H1 (cell line): ENCODE measurements at regions not wholly inside any gene's neighbourhood (a gene's known extent, or its start where the extent isn't known, plus 50 kb on each side); places are given as distances from the start of the nearest gene placed in this dataset.

Experiments used
- BCL11A ChIP-seq, 2 experiments: IDR thresholded peaks; one replicate each; pipeline ENCODE4 v1.6.1; 2011; ENCODE audit warnings: low read depth in 2 of 2, low read length in 2 of 2, mild to moderate bottlenecking in 2 of 2
- RXRA ChIP-seq: IDR thresholded peaks from 2 replicates; pipeline ENCODE4 v1.6.1; 2011; ENCODE audit warnings: low read depth, mild to moderate bottlenecking, low read length, moderate library complexity; ENCODE audit not compliant: insufficient read depth
- TF ChIP-seq, protein P1 (sequence below): fragments of 300-600 bp; sonication (generic); IDR thresholded peaks from 2 replicates; pipeline ENCODE4 v1.7.1; 2012; ENCODE audit warnings: low read length, moderate library complexity, mild to moderate bottlenecking, inconsistent platforms; ENCODE audit not compliant: insufficient replicate concordance

DNA sequence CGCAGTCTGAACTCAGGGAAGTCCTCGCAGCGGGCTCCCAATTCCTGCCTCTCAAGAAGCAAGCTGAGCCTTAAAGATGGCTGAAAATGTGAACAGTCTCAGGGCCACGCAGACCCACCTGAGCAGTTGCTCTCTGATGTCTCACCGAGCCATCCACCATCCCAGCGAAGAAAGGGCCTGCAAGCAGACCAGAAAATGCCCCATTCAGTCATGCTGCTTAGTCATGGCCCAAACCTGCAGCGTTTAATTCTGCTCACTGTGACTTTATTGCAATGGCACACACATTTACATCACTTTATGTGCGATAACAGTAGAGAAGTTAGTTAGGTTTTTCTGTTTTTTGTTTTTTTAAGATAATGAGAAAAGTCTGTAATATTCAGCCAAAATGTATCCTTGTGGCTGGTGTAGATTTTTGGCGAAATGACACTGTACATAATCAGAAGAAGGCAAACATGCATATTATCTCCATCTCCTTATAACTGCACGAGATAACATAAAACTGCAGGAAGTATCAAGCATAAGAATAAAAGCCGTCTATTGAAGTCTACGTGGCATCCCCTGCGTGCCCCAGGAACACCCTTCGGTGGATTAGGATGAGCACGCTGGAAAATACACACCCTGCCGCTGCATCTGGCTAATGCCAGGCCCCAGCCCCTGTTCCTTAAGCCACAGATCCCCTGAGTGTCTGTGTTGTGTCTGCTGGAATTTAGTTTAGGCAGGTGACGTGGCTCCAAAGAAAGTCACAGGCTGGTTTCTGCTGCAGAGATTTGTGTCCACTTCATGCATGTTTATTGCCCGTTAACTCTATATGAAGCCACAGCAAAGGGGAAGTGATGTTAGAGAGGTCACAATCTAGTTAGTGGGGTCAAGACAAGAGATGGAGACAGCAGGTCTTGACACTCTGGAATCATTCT, 119.8 kb upstream of the IRF2BP2 start (continued):
- TF ChIP-seq, protein P1, sequence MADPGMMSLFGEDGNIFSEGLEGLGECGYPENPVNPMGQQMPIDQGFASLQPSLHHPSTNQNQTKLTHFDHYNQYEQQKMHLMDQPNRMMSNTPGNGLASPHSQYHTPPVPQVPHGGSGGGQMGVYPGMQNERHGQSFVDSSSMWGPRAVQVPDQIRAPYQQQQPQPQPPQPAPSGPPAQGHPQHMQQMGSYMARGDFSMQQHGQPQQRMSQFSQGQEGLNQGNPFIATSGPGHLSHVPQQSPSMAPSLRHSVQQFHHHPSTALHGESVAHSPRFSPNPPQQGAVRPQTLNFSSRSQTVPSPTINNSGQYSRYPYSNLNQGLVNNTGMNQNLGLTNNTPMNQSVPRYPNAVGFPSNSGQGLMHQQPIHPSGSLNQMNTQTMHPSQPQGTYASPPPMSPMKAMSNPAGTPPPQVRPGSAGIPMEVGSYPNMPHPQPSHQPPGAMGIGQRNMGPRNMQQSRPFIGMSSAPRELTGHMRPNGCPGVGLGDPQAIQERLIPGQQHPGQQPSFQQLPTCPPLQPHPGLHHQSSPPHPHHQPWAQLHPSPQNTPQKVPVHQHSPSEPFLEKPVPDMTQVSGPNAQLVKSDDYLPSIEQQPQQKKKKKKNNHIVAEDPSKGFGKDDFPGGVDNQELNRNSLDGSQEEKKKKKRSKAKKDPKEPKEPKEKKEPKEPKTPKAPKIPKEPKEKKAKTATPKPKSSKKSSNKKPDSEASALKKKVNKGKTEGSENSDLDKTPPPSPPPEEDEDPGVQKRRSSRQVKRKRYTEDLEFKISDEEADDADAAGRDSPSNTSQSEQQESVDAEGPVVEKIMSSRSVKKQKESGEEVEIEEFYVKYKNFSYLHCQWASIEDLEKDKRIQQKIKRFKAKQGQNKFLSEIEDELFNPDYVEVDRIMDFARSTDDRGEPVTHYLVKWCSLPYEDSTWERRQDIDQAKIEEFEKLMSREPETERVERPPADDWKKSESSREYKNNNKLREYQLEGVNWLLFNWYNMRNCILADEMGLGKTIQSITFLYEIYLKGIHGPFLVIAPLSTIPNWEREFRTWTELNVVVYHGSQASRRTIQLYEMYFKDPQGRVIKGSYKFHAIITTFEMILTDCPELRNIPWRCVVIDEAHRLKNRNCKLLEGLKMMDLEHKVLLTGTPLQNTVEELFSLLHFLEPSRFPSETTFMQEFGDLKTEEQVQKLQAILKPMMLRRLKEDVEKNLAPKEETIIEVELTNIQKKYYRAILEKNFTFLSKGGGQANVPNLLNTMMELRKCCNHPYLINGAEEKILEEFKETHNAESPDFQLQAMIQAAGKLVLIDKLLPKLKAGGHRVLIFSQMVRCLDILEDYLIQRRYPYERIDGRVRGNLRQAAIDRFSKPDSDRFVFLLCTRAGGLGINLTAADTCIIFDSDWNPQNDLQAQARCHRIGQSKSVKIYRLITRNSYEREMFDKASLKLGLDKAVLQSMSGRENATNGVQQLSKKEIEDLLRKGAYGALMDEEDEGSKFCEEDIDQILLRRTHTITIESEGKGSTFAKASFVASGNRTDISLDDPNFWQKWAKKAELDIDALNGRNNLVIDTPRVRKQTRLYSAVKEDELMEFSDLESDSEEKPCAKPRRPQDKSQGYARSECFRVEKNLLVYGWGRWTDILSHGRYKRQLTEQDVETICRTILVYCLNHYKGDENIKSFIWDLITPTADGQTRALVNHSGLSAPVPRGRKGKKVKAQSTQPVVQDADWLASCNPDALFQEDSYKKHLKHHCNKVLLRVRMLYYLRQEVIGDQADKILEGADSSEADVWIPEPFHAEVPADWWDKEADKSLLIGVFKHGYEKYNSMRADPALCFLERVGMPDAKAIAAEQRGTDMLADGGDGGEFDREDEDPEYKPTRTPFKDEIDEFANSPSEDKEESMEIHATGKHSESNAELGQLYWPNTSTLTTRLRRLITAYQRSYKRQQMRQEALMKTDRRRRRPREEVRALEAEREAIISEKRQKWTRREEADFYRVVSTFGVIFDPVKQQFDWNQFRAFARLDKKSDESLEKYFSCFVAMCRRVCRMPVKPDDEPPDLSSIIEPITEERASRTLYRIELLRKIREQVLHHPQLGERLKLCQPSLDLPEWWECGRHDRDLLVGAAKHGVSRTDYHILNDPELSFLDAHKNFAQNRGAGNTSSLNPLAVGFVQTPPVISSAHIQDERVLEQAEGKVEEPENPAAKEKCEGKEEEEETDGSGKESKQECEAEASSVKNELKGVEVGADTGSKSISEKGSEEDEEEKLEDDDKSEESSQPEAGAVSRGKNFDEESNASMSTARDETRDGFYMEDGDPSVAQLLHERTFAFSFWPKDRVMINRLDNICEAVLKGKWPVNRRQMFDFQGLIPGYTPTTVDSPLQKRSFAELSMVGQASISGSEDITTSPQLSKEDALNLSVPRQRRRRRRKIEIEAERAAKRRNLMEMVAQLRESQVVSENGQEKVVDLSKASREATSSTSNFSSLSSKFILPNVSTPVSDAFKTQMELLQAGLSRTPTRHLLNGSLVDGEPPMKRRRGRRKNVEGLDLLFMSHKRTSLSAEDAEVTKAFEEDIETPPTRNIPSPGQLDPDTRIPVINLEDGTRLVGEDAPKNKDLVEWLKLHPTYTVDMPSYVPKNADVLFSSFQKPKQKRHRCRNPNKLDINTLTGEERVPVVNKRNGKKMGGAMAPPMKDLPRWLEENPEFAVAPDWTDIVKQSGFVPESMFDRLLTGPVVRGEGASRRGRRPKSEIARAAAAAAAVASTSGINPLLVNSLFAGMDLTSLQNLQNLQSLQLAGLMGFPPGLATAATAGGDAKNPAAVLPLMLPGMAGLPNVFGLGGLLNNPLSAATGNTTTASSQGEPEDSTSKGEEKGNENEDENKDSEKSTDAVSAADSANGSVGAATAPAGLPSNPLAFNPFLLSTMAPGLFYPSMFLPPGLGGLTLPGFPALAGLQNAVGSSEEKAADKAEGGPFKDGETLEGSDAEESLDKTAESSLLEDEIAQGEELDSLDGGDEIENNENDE = no peak
- TF ChIP-seq BCL11A (IDR thresholded peaks at IDR 0.05; ENCODE audit: low read depth in 2 of 2, low read length in 2 of 2) = no peak
- TF ChIP-seq RXRA = no peak
- TF ChIP-seq, all 59 proteins: peak for 0
